ENCODE measurements at regions not wholly inside any gene's neighbourhood (a gene's known extent, or its start where the extent isn't known, plus 50 kb on each side); places are given as distances from the start of the nearest gene placed in this dataset.

GRCh38 chr13:39266426-39266825 is 228.2 kb downstream of the NHLRC3 start:
- POLR2A ChIA-PET: no interaction called here
- CTCF ChIA-PET: interaction anchor here (1.0 to 1.7 kb wide), 3 partner anchors 9 to 350 kb away, joined by 3 to 4 read pairs (median 3); no protein-coding TSS in a partner anchor
- TF ChIP-seq CTCF (IDR thresholded peaks at IDR 0.05; ENCODE audit: control extremely low read depth, extremely low read depth, low read depth, missing control alignments): no peak
- DNase-seq (ENCODE audit: extremely low spot score): no peak

GRCh38 chr13:39268398-39268797 is 230.1 kb downstream of the NHLRC3 start:
- DNase-seq (ENCODE audit: extremely low spot score): no peak
- ChIA-PET POLR2A (no interaction called here), CTCF (interaction anchor here (1.4 to 1.6 kb wide), 2 partner anchors 9 to 343 kb away, joined by 4 to 7 read pairs; no protein-coding TSS in a partner anchor)
- no peak for TF ChIP-seq CTCF (IDR thresholded peaks at IDR 0.05; ENCODE audit: control extremely low read depth, extremely low read depth, low read depth, missing control alignments)

- ChIA-PET CTCF (interaction anchor here (1.4 to 2.8 kb wide), 3 partner anchors 9 to 343 kb away, joined by 4 to 13 read pairs (median 7); no protein-coding TSS in a partner anchor), POLR2A (no interaction called here)
- DNase-seq (ENCODE audit: extremely low spot score): no peak
- TF ChIP-seq CTCF (IDR thresholded peaks at IDR 0.05; ENCODE audit: control extremely low read depth, extremely low read depth, low read depth, missing control alignments): no peak
Observed at GRCh38 chr13:39269004-39269403, 230.7 kb downstream of the NHLRC3 start.

GRCh38 chr13:39269411-39269810 is 231.2 kb downstream of the NHLRC3 start:
- ChIA-PET POLR2A (no interaction called here), CTCF (interaction anchor here (1.0 to 2.8 kb wide), 4 partner anchors 10 to 346 kb away, joined by 3 to 13 read pairs (median 10); no protein-coding TSS in a partner anchor)
- no peak for DNase-seq (ENCODE audit: extremely low spot score)
- no peak for TF ChIP-seq CTCF (IDR thresholded peaks at IDR 0.05; ENCODE audit: control extremely low read depth, extremely low read depth, low read depth, missing control alignments)

GRCh38 chr13:39272994-39273393 is 234.7 kb downstream of the NHLRC3 start:
- POLR2A ChIA-PET: no interaction called here
- DNase-seq (ENCODE audit: extremely low spot score): no peak
- CTCF ChIA-PET: interaction anchor here (1.8 to 3.5 kb wide), 4 partner anchors 9 to 346 kb away, joined by 7 to 23 read pairs (median 16); no protein-coding TSS in a partner anchor
- no peak for TF ChIP-seq CTCF (IDR thresholded peaks at IDR 0.05; ENCODE audit: control extremely low read depth, extremely low read depth, low read depth, missing control alignments)

- POLR2A ChIA-PET: no interaction called here
- CTCF ChIA-PET: interaction anchor here (0.8 to 3.5 kb wide), 8 partner anchors 10 to 345 kb away, joined by 3 to 23 read pairs (median 6); no protein-coding TSS in a partner anchor
- peak; percentile 49 for TF ChIP-seq CTCF (IDR thresholded peaks at IDR 0.05; ENCODE audit: control extremely low read depth, extremely low read depth, low read depth, missing control alignments)
- no peak for DNase-seq (ENCODE audit: extremely low spot score)
Observed at GRCh38 chr13:39273953-39274738, 235.9 kb downstream of the NHLRC3 start.
